Right cardiac atrium (tissue), 5 donors: ENCODE measurements at regions not wholly inside any gene's neighbourhood (a gene's known extent, or its start where the extent isn't known, plus 50 kb on each side); places are given as distances from the start of the nearest gene placed in this dataset.

Experiments
- ATAC-seq, 2 donors: fragments of 200-7000 bp; cut with Tn5 transposase; one replicate each; pipeline versions ENCODE4 v1.8.0 to v1.9.1; 2020; ENCODE audit warnings: moderate library complexity in 2 of 2, mild to moderate bottlenecking in 1 of 2
- DNase-seq, 3 donors: peaks; one replicate each; pipeline ENCODE4 v3.0.0-alpha.2; 2020
- H3K27ac ChIP-seq: one replicate; pipeline ENCODE4 v1.5.1; 2013; ENCODE audit warnings: mild to moderate bottlenecking, low read length, control low read depth, moderate library complexity
- H3K27me3 ChIP-seq: one replicate; pipeline ENCODE4 v1.6.1; 2013; ENCODE audit not compliant: control insufficient read depth, insufficient read depth
- H3K4me1 ChIP-seq: one replicate; pipeline ENCODE4 v1.6.1; 2013; ENCODE audit warnings: low read length; ENCODE audit not compliant: control insufficient read depth, insufficient read depth
- H3K4me3 ChIP-seq: one replicate; pipeline ENCODE4 v1.5.1; 2013; ENCODE audit warnings: low read length, control low read depth
- H3K9me3 ChIP-seq: one replicate; pipeline ENCODE4 v1.6.1; 2013; ENCODE audit warnings: low read length; ENCODE audit not compliant: control insufficient read depth
- WGBS: extraction: QIAGEN DNeasy Blood & Tissue Kit; methylation state at CpG from one replicate; pipeline ENCODE4 v1.1.7; 2013; 5-methylcytosine and 5-hydroxymethylcytosine counted together
- intact Hi-C, 4 donors: fragments of 100-400 bp; cut with DNase I; formaldehyde crosslinking; loops; one replicate each; pipeline versions ENCODE4 v1.11.0 to v1.14.0; 2022 to 2023
- donor health status: healthy with polysubstance abuse.
- donor health status: DM: no; HTN: yes; CAD: no.
- donor health status: DM: no; HTN: no; CAD: no.
- donor health status: DM: no; HTN: yes; CAD: no; lungs with severe emphysema.
- donor health status: DM: yes; HTN: yes; CAD: no.

GRCh38 chr2:7950035-7950612 lies 731.7 kb upstream of the ID2 start:
- intact Hi-C loops = no loop called here
- DNase-seq (no peak), ATAC-seq (no peak)
- 64% methylated on average over 13 of the region's 13 CpGs for WGBS
- no peaks in the 10 kb centered on the region for H3K27me3 ChIP-seq
- no peak overlapping the region for H3K27ac ChIP-seq
- H3K9me3 ChIP-seq = no peaks in the 10 kb centered on the region
- H3K4me1 ChIP-seq = no peaks in the 10 kb centered on the region
- no peak overlapping the region for H3K4me3 ChIP-seq

GRCh38 chr2:7951001-7951400 lies 730.9 kb upstream of the ID2 start:
- Histone ChIP-seq H3K27me3 (no peaks in the 10 kb centered on the region), H3K4me3 (no peak overlapping the region), H3K27ac (no peak overlapping the region), H3K4me1 (no peaks in the 10 kb centered on the region), H3K9me3 (no peaks in the 10 kb centered on the region)
- ATAC-seq (no peak), DNase-seq (no peak)
- WGBS = 97% methylated on average over 5 of the region's 5 CpGs
- intact Hi-C loops = no loop called here

GRCh38 chr2:7951490-7951889 lies 730.4 kb upstream of the ID2 start:
- Histone ChIP-seq H3K9me3 (no peaks in the 10 kb centered on the region), H3K4me3 (no peak overlapping the region), H3K4me1 (no peaks in the 10 kb centered on the region), H3K27ac (no peak overlapping the region), H3K27me3 (no peaks in the 10 kb centered on the region)
- intact Hi-C loops = no loop called here
- DNase-seq (no peak), ATAC-seq (no peak)
- 97% methylated on average over 1 of the region's 1 CpG for WGBS

GRCh38 chr2:7952046-7952745 lies 729.7 kb upstream of the ID2 start:
- intact Hi-C loops = no loop called here
- Histone ChIP-seq H3K4me3 (no peak overlapping the region), H3K9me3 (no peaks in the 10 kb centered on the region), H3K27ac (no peak overlapping the region), H3K4me1 (no peaks in the 10 kb centered on the region), H3K27me3 (no peaks in the 10 kb centered on the region)
- WGBS = 70% methylated on average over 15 of the region's 15 CpGs
- ATAC-seq (no peak), DNase-seq (no peak)

GRCh38 chr2:7953195-7953594 lies 728.7 kb upstream of the ID2 start:
- Histone ChIP-seq H3K27ac (no peak overlapping the region), H3K4me3 (no peak overlapping the region), H3K9me3 (no peaks in the 10 kb centered on the region), H3K4me1 (no peaks in the 10 kb centered on the region), H3K27me3 (no peaks in the 10 kb centered on the region)
- ATAC-seq (no peak), DNase-seq (no peak)
- 77% methylated on average over 6 of the region's 6 CpGs for WGBS
- intact Hi-C loops = no loop called here

- H3K9me3 ChIP-seq = no peaks in the 10 kb centered on the region
- no peak for ATAC-seq
- 71% methylated on average over 4 of the region's 4 CpGs for WGBS
- H3K27ac ChIP-seq = no peak overlapping the region
- no peaks in the 10 kb centered on the region for H3K27me3 ChIP-seq
- H3K4me3 ChIP-seq = no peak overlapping the region
- DNase-seq = no peak
- intact Hi-C loops = no loop called here
- H3K4me1 ChIP-seq = no peaks in the 10 kb centered on the region
Measured at GRCh38 chr2:7954234-7954633, 727.6 kb upstream of the ID2 start.

- DNase-seq (no peak), ATAC-seq (peak in 1 of 2 donors; percentile 45)
- H3K27ac ChIP-seq = no peak overlapping the region
- intact Hi-C loops = no loop called here
- WGBS = 73% methylated on average over 6 of the region's 6 CpGs
- no peaks in the 10 kb centered on the region for H3K27me3 ChIP-seq
- no peaks in the 10 kb centered on the region for H3K4me1 ChIP-seq
- H3K9me3 ChIP-seq = no peaks in the 10 kb centered on the region
- H3K4me3 ChIP-seq = no peak overlapping the region
Measured at GRCh38 chr2:7956126-7956689, 725.6 kb upstream of the ID2 start.

GRCh38 chr2:7961550-7961949 lies 720.3 kb upstream of the ID2 start:
- WGBS = 69% methylated on average over 2 of the region's 2 CpGs
- no peaks in the 10 kb centered on the region for H3K27me3 ChIP-seq
- no peak overlapping the region for H3K4me3 ChIP-seq
- intact Hi-C loops = no loop called here
- no peak overlapping the region for H3K27ac ChIP-seq
- no peaks in the 10 kb centered on the region for H3K9me3 ChIP-seq
- DNase-seq (no peak), ATAC-seq (no peak)
- H3K4me1 ChIP-seq = no peaks in the 10 kb centered on the region

GRCh38 chr2:7962161-7962560 lies 719.7 kb upstream of the ID2 start:
- intact Hi-C loops = no loop called here
- WGBS = 89% methylated on average over 3 of the region's 3 CpGs
- Histone ChIP-seq H3K27me3 (no peaks in the 10 kb centered on the region), H3K4me1 (no peaks in the 10 kb centered on the region), H3K27ac (no peak overlapping the region), H3K9me3 (no peaks in the 10 kb centered on the region), H3K4me3 (no peak overlapping the region)
- no peak for ATAC-seq
- no peak for DNase-seq

- Histone ChIP-seq H3K9me3 (no peaks in the 10 kb centered on the region), H3K27ac (no peak overlapping the region), H3K4me3 (no peak overlapping the region), H3K27me3 (no peaks in the 10 kb centered on the region), H3K4me1 (no peaks in the 10 kb centered on the region)
- 94% methylated on average over 4 of the region's 4 CpGs for WGBS
- DNase-seq (no peak), ATAC-seq (no peak)
- intact Hi-C loops = no loop called here
Measured at GRCh38 chr2:7963787-7964186, 718.1 kb upstream of the ID2 start.

- no peak overlapping the region for H3K4me3 ChIP-seq
- no peaks in the 10 kb centered on the region for H3K27me3 ChIP-seq
- no peak for DNase-seq
- H3K4me1 ChIP-seq = no peaks in the 10 kb centered on the region
- H3K9me3 ChIP-seq = no peaks in the 10 kb centered on the region
- WGBS = 82% methylated on average over 3 of the region's 3 CpGs
- intact Hi-C loops = no loop called here
- H3K27ac ChIP-seq = no peak overlapping the region
- no peak for ATAC-seq
Measured at GRCh38 chr2:7966032-7966431, 715.8 kb upstream of the ID2 start.
